ENCODE measurements at regions not wholly inside any gene's neighbourhood (a gene's known extent, or its start where the extent isn't known, plus 50 kb on each side); places are given as distances from the start of the nearest gene placed in this dataset.

GRCh38 chr15:62750471-62750870 lies 292.1 kb upstream of the TPM1 start:
- H3K27me3 ChIP-seq (ENCODE audit: insufficient read depth, low read length): no peaks in the 10 kb centered on the region
- no peaks in the 10 kb centered on the region for H3K9me3 ChIP-seq (ENCODE audit: low read depth, low read length)
- no peak overlapping the region for H3K4me3 ChIP-seq (ENCODE audit: low read length)
- H3K4me1 ChIP-seq (ENCODE audit: insufficient read depth, low read length): no peaks in the 10 kb centered on the region

- Histone ChIP-seq H3K27me3 (ENCODE audit: insufficient read depth, low read length) (no peaks in the 10 kb centered on the region), H3K4me3 (ENCODE audit: low read length) (no peak overlapping the region), H3K9me3 (ENCODE audit: low read depth, low read length) (no peaks in the 10 kb centered on the region), H3K4me1 (ENCODE audit: insufficient read depth, low read length) (no peaks in the 10 kb centered on the region)
Observed at GRCh38 chr15:62752657-62753517, 289.7 kb upstream of the TPM1 start.

DNA sequence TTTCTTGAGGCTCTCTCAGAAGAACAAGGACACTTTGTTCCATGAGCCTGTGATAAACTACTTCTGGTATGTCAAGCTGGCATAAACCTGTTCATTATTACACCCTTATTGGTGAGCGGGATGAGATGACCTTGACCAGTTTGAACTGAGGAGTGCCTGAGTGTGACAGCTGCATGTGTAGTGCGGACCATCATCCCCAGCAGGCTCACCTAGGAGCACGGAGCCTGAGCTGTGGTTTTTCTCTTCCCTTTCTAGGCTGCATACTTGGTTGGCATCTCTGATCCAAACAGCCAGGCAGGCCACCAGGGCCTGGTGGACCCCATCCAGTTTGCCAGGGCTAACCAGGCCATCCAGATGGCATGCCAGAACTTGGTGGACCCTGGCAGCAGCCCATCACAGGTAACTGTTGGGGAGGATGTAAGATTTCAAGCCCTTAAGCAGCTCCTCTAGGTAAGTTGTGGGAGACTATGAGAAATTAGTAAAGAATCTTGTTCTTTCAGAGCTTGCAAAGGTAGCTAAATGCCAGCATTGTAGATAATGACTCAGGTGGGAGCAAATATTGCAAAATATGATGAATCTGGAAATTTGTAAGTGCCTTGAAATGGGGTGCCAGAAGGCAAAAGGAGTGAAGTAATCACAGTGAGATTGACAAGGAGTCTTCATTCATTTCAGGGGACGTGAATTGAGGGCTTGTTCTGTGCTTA lies 288.9 kb upstream of the TPM1 start:
- Histone ChIP-seq H3K27me3 (ENCODE audit: insufficient read depth, low read length) (no peaks in the 10 kb centered on the region), H3K4me3 (ENCODE audit: low read length) (no peak overlapping the region), H3K4me1 (ENCODE audit: insufficient read depth, low read length) (no peaks in the 10 kb centered on the region), H3K9me3 (ENCODE audit: low read depth, low read length) (no peaks in the 10 kb centered on the region)

GRCh38 chr15:62756326-62756994 lies 286.1 kb upstream of the TPM1 start:
- no peaks in the 10 kb centered on the region for H3K4me1 ChIP-seq (ENCODE audit: insufficient read depth, low read length)
- H3K27me3 ChIP-seq (ENCODE audit: insufficient read depth, low read length): no peaks in the 10 kb centered on the region
- no peaks in the 10 kb centered on the region for H3K9me3 ChIP-seq (ENCODE audit: low read depth, low read length)
- H3K4me3 ChIP-seq (ENCODE audit: low read length): no peak overlapping the region

DNA sequence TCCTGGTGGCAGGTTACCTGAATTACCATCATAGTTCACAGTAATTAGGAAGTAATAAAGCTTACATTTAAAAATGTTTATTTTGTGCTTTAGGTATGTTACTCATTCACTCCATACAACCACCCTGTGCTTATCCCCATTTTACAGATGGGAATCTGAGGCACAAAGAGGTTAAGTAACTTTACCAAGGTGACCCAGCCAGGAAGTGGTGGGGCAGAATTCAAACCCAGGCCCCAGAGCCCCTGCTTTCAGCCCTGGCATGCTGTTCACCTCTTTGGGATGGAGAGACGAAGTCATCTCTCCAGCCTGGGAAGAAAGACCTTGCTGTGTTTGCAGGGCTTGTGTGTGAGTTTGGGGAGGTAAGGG lies 285.6 kb upstream of the TPM1 start:
- Histone ChIP-seq H3K4me1 (ENCODE audit: insufficient read depth, low read length) (no peaks in the 10 kb centered on the region), H3K27me3 (ENCODE audit: insufficient read depth, low read length) (no peaks in the 10 kb centered on the region), H3K9me3 (ENCODE audit: low read depth, low read length) (no peaks in the 10 kb centered on the region), H3K4me3 (ENCODE audit: low read length) (no peak overlapping the region)

GRCh38 chr15:62757535-62757934 lies 285.0 kb upstream of the TPM1 start:
- Histone ChIP-seq H3K27me3 (ENCODE audit: insufficient read depth, low read length) (no peaks in the 10 kb centered on the region), H3K4me1 (ENCODE audit: insufficient read depth, low read length) (no peaks in the 10 kb centered on the region)

GRCh38 chr15:62758126-62758951 lies 284.2 kb upstream of the TPM1 start:
- no peak overlapping the region for H3K4me3 ChIP-seq (ENCODE audit: low read length)

More at GRCh38 chr15:62757535-62757934, 285.0 kb upstream of the TPM1 start:
- Histone ChIP-seq H3K9me3 (ENCODE audit: low read depth, low read length) (no peaks in the 10 kb centered on the region), H3K4me3 (ENCODE audit: low read length) (no peak overlapping the region)

GRCh38 chr15:62758952-62759349 lies 283.6 kb upstream of the TPM1 start:
- H3K4me1 ChIP-seq (ENCODE audit: insufficient read depth, low read length): no peaks in the 10 kb centered on the region
- no peak overlapping the region for H3K4me3 ChIP-seq (ENCODE audit: low read length)
- H3K9me3 ChIP-seq (ENCODE audit: low read depth, low read length): no peaks in the 10 kb centered on the region
- H3K27me3 ChIP-seq (ENCODE audit: insufficient read depth, low read length): no peaks in the 10 kb centered on the region

More at GRCh38 chr15:62758126-62758951, 284.2 kb upstream of the TPM1 start:
- Histone ChIP-seq H3K27me3 (ENCODE audit: insufficient read depth, low read length) (no peaks in the 10 kb centered on the region), H3K4me1 (ENCODE audit: insufficient read depth, low read length) (no peaks in the 10 kb centered on the region), H3K9me3 (ENCODE audit: low read depth, low read length) (no peaks in the 10 kb centered on the region)

GRCh38 chr15:62760538-62760937 lies 282.0 kb upstream of the TPM1 start:
- H3K4me3 ChIP-seq (ENCODE audit: low read length): no peak overlapping the region
- no peaks in the 10 kb centered on the region for H3K4me1 ChIP-seq (ENCODE audit: insufficient read depth, low read length)
- H3K27me3 ChIP-seq (ENCODE audit: insufficient read depth, low read length): no peaks in the 10 kb centered on the region
- H3K9me3 ChIP-seq (ENCODE audit: low read depth, low read length): no peaks in the 10 kb centered on the region

- H3K27me3 ChIP-seq (ENCODE audit: insufficient read depth, low read length): no peaks in the 10 kb centered on the region
- no peaks in the 10 kb centered on the region for H3K9me3 ChIP-seq (ENCODE audit: low read depth, low read length)
- H3K4me1 ChIP-seq (ENCODE audit: insufficient read depth, low read length): no peaks in the 10 kb centered on the region
- H3K4me3 ChIP-seq (ENCODE audit: low read length): no peak overlapping the region
Observed at GRCh38 chr15:62765916-62766315, 276.6 kb upstream of the TPM1 start.

DNA sequence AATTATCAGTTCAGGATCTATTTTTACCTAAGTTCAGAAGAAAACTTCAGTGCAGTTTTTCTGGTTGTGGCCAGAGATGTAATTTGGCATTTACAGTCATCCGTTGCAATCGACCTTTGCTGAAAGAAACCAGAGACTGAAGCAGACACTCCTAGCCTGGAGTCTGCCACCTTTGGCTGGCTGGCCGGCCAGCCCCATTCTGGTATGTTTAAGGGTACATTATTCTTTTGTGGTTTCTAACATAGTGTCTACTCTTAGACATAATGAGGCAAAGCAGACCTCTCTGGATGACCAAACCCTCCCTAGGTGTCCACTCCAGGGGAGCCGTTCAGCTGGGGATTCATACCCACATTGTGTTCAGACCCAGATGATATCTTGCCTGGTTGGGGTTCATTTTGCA lies 275.9 kb upstream of the TPM1 start:
- Histone ChIP-seq H3K4me3 (ENCODE audit: low read length) (no peak overlapping the region), H3K4me1 (ENCODE audit: insufficient read depth, low read length) (no peaks in the 10 kb centered on the region), H3K27me3 (ENCODE audit: insufficient read depth, low read length) (no peaks in the 10 kb centered on the region), H3K9me3 (ENCODE audit: low read depth, low read length) (no peaks in the 10 kb centered on the region)

GRCh38 chr15:62769604-62770003 lies 272.9 kb upstream of the TPM1 start:
- no peaks in the 10 kb centered on the region for H3K4me1 ChIP-seq (ENCODE audit: insufficient read depth, low read length)
- no peaks in the 10 kb centered on the region for H3K27me3 ChIP-seq (ENCODE audit: insufficient read depth, low read length)
- H3K4me3 ChIP-seq (ENCODE audit: low read length): no peak overlapping the region
- no peaks in the 10 kb centered on the region for H3K9me3 ChIP-seq (ENCODE audit: low read depth, low read length)

- Histone ChIP-seq H3K4me3 (ENCODE audit: low read length) (no peak overlapping the region), H3K9me3 (ENCODE audit: low read depth, low read length) (no peaks in the 10 kb centered on the region), H3K4me1 (ENCODE audit: insufficient read depth, low read length) (no peaks in the 10 kb centered on the region), H3K27me3 (ENCODE audit: insufficient read depth, low read length) (no peaks in the 10 kb centered on the region)
Observed at GRCh38 chr15:62770111-62770660, 272.4 kb upstream of the TPM1 start.

- no peaks in the 10 kb centered on the region for H3K9me3 ChIP-seq (ENCODE audit: low read depth, low read length)
- H3K4me1 ChIP-seq (ENCODE audit: insufficient read depth, low read length): no peaks in the 10 kb centered on the region
- no peaks in the 10 kb centered on the region for H3K27me3 ChIP-seq (ENCODE audit: insufficient read depth, low read length)
- no peak overlapping the region for H3K4me3 ChIP-seq (ENCODE audit: low read length)
Observed at GRCh38 chr15:62770752-62771151, 271.8 kb upstream of the TPM1 start.

Data from mononuclear cell (primary cell).